GM12865 (cell line): ENCODE measurements at regions not wholly inside any gene's neighbourhood (a gene's known extent, or its start where the extent isn't known, plus 50 kb on each side); places are given as distances from the start of the nearest gene placed in this dataset.

ENCODE experiments used
- DNase-seq: peaks from one replicate; pipeline ENCODE4 v3.0.0; 2010; ENCODE audit warnings: low read depth
- H3K4me3 ChIP-seq: 2 replicates; pipeline ENCODE4 v1.5.1; 2011; ENCODE audit warnings: mild to moderate bottlenecking, low read depth, low read length, control low read depth
- CTCF ChIP-seq: IDR thresholded peaks from 2 replicates; pipeline ENCODE4 v1.5.1; 2011; ENCODE audit warnings: low read length, control low read depth, low read depth, inconsistent platforms; ENCODE audit not compliant: insufficient read depth; ENCODE audit errors: missing control alignments

GRCh38 chr4:22099896-22100295 lies 151.3 kb upstream of the KCNIP4 start:
- no peak overlapping the region for H3K4me3 ChIP-seq
- no peak for DNase-seq
- TF ChIP-seq CTCF = no peak

- H3K4me3 ChIP-seq = no peak overlapping the region
- no peak for TF ChIP-seq CTCF
Measured at GRCh38 chr4:22097596-22097995, 149.0 kb upstream of the KCNIP4 start.

GRCh38 chr4:22094217-22094616 lies 145.6 kb upstream of the KCNIP4 start:
- H3K4me3 ChIP-seq = no peak overlapping the region
- no peak for TF ChIP-seq CTCF
- DNase-seq = no peak

More at GRCh38 chr4:22097596-22097995, 149.0 kb upstream of the KCNIP4 start:
- no peak for DNase-seq

- no peak for TF ChIP-seq CTCF
- H3K4me3 ChIP-seq = no peak overlapping the region
- DNase-seq = no peak
Measured at GRCh38 chr4:22093126-22093525, 144.6 kb upstream of the KCNIP4 start.

- H3K4me3 ChIP-seq = no peak overlapping the region
- TF ChIP-seq CTCF = no peak
- DNase-seq = no peak
Measured at GRCh38 chr4:22091906-22092305, 143.3 kb upstream of the KCNIP4 start.

- H3K4me3 ChIP-seq = no peak overlapping the region
- DNase-seq = no peak
- TF ChIP-seq CTCF = no peak
Measured at GRCh38 chr4:22091352-22091717, 142.8 kb upstream of the KCNIP4 start.

- H3K4me3 ChIP-seq = no peak overlapping the region
- TF ChIP-seq CTCF = no peak
- no peak for DNase-seq
Measured at GRCh38 chr4:22090661-22091351, 142.2 kb upstream of the KCNIP4 start.
